OCI-LY1 (cell line): ENCODE measurements at regions not wholly inside any gene's neighbourhood (a gene's known extent, or its start where the extent isn't known, plus 50 kb on each side); places are given as distances from the start of the nearest gene placed in this dataset.

Experiments used
- EZH2 ChIP-seq: fragments of 200-600 bp; sonication (generic), shearing (Covaris generic); IDR thresholded peaks from 2 replicates; pipeline ENCODE4 v1.8.0; 2017; ENCODE audit warnings: borderline replicate concordance, mixed run types, mild to moderate bottlenecking, antibody characterized with exemption, low read length, moderate library complexity, mixed read lengths
- TF ChIP-seq, protein P1 (sequence below): fragments of 200-600 bp; sonication (generic), shearing (Covaris generic); IDR thresholded peaks from 2 replicates; pipeline ENCODE4 v1.5.1; 2017; ENCODE audit warnings: mild to moderate bottlenecking, antibody characterized with exemption, low read length, moderate library complexity, mixed read lengths

DNA sequence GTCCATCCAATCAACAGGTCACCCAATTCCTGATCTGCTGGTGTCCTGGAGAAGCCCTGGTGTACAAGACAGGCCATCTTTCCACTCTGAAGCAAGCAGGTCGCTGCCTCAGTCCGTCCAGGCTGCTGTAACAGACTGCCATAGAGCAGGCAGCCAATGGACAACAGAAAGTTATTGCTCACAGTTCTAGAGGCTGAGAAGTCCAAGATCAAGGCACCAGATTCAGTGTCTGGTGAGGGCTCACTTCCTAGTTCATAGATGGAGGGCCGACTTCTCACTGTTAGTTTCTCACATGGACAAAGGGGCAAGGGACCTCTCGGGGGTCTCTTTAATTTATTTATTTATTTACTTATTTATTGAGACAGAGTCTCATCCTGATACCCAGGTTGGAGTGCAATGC lies 74.8 kb downstream of the CD24 start:
- TF ChIP-seq, protein P1, sequence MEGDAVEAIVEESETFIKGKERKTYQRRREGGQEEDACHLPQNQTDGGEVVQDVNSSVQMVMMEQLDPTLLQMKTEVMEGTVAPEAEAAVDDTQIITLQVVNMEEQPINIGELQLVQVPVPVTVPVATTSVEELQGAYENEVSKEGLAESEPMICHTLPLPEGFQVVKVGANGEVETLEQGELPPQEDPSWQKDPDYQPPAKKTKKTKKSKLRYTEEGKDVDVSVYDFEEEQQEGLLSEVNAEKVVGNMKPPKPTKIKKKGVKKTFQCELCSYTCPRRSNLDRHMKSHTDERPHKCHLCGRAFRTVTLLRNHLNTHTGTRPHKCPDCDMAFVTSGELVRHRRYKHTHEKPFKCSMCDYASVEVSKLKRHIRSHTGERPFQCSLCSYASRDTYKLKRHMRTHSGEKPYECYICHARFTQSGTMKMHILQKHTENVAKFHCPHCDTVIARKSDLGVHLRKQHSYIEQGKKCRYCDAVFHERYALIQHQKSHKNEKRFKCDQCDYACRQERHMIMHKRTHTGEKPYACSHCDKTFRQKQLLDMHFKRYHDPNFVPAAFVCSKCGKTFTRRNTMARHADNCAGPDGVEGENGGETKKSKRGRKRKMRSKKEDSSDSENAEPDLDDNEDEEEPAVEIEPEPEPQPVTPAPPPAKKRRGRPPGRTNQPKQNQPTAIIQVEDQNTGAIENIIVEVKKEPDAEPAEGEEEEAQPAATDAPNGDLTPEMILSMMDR: no peak
- TF ChIP-seq EZH2: no peak
